Skeletal muscle tissue (tissue), 3 donors: ENCODE measurements at regions not wholly inside any gene's neighbourhood (a gene's known extent, or its start where the extent isn't known, plus 50 kb on each side); places are given as distances from the start of the nearest gene placed in this dataset.
A peak's percentile ranks its signal among the peaks of the same experiment; 100 is the strongest.
"Not testable (repeated sequence)": the region's sequence is repeated elsewhere in the genome, so short reads cannot be mapped to it uniquely, and the experiment has no call there.

Experiments
- H3K27ac ChIP-seq: one replicate; pipeline ENCODE4 v1.7.0; 2013; ENCODE audit warnings: mild to moderate bottlenecking, low read depth, low read length, inconsistent platforms
- H3K27me3 ChIP-seq, 3 donors: one replicate each; pipeline ENCODE4 v1.7.0; 2013; ENCODE audit warnings: low read length in 3 of 3; ENCODE audit not compliant: control insufficient read depth in 3 of 3, insufficient read depth in 3 of 3
- H3K36me3 ChIP-seq, 3 donors: one replicate each; pipeline ENCODE4 v1.7.0; 2013; ENCODE audit warnings: low read length in 3 of 3; ENCODE audit not compliant: control insufficient read depth in 3 of 3, insufficient read depth in 3 of 3
- H3K4me1 ChIP-seq, 3 donors: one replicate each; pipeline ENCODE4 v1.7.0; 2013; ENCODE audit warnings: low read length in 3 of 3, mild to moderate bottlenecking in 3 of 3; ENCODE audit not compliant: control insufficient read depth in 3 of 3, insufficient read depth in 3 of 3
- H3K4me3 ChIP-seq, 3 donors: one replicate each; pipeline ENCODE4 v1.7.0; 2013; ENCODE audit warnings: low read length in 3 of 3
- H3K9ac ChIP-seq, 3 donors: one replicate each; pipeline ENCODE4 v1.7.0; 2013; ENCODE audit warnings: low read length in 3 of 3, mild to moderate bottlenecking in 3 of 3, moderate library complexity in 2 of 3, low read depth in 1 of 3
- H3K9me3 ChIP-seq, 3 donors: one replicate each; pipeline ENCODE4 v1.7.0; 2013; ENCODE audit warnings: low read length in 3 of 3; ENCODE audit not compliant: control insufficient read depth in 3 of 3
- donor health status: Osteomylitis.

DNA sequence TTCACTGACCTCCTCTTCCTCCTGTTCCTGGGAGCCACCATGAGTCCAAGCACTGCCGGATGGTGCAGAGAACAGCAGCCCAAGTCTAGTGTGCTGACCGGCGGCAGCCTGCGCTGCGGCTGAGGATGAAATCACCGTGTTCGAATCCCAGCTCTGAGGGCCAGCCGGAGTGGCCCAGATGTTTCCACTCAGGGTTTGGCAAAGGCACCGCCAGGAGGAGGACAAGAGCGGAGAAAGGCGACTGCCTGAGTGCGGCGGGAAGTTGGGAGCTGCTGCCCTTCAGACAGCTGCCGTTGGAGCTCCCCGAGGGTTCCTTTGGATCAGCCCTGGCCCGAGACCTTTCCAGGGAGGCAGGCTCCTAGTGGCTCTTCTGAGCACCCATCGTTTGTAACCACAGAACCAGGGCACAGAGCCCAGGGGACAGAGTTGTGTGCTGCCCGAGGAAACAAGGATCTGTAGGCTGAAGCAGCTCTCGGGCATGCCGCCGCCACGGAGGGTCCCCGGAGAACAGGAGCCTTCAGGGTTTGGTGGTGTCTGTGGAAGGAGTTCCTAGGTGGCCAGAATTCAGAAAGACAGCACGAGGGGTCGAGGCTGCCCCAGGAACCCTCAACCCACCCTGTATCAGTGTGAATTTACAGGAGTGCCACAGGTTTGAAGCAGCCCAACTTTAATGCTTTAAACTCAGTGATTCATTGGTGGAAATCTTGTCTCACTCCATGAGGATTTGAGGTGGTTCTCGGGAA, 115.6 kb upstream of the COL5A1 start:
- Histone ChIP-seq H3K27me3 (peaks cover 19 to 34% (median 30%) of the 10 kb centered on the region in 3 donors), H3K4me3 (no peak overlapping the region), H3K9ac (peak overlapping the region in 1 of 3 donors; percentile 33), H3K36me3 (no peaks in the 10 kb centered on the region), H3K4me1 (no peaks in the 10 kb centered on the region), H3K27ac (peak overlapping the region; percentile 47), H3K9me3 (peaks cover 2 to 10% (median 6%) of the 10 kb centered on the region in 3 donors)

DNA sequence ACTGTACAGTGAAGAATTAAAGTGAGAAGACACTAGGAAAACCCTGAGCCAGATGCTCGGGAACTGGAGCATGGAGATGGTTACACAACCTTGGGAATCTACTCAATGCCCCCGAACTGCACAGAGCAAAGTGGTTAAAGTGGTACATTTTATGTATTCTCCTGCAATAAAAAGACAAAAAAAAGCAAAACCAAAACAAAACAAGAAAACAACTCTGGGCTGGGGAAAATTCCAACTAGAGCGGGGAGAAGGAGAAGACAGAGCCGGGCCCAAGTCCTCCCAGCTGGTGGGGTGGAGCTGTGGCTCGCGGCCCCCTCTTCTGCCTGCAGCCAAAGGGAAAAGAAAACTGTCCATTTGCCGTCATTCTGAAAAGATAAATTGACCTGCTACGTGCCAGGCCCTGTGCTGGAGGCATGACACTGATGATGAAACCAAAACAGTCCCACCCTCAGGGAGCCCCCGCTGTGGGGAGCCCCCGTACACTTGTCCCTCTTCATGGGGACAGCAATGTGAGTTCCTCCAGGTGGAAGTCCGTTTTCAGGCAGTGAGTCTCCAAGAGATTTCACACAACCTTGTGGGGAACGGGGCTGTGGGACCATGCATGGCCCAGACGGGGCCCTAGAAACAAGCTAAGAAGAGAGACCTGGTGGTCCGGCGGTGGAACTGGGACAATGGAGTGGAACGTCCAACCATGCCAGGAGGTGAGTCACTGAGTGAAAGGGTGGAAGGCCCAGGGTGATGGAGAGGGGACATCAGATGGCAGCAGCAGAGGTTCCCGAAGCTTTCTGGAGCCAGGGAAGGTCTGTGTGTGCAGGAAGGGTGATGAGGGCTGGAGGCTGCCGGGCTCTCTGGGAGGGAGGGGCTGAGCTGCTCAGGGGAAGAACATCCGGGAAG, 114.8 kb upstream of the COL5A1 start:
- no peak overlapping the region for H3K9ac ChIP-seq
- H3K4me3 ChIP-seq, result no peak overlapping the region
- H3K36me3 ChIP-seq, result no peaks in the 10 kb centered on the region
- peaks cover 18 to 32% (median 28%) of the 10 kb centered on the region in 3 donors for H3K27me3 ChIP-seq
- peaks cover 2 to 10% (median 6%) of the 10 kb centered on the region in 3 donors for H3K9me3 ChIP-seq
- H3K4me1 ChIP-seq, result no peaks in the 10 kb centered on the region
- H3K27ac ChIP-seq, result peak overlapping the region; percentile 47

DNA sequence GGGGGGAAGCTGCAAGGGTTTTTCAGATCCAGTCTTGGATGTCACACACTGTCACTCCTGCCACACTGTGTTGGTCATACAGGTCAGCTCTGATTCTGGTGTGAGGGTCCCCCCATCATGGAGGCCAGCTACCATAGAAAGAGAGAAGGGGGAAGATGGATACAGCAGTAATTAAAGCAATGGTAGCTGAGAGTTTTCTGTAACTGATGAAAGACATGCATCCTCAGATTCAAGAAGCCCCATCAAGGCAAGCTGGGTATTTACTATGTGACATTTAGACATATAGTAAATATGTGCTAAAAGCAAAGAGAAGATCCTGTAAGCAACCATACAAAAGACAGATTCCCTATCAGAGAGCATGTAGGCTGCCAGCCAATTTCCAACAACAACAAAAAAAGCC, 110.9 kb upstream of the COL5A1 start:
- no peaks in the 10 kb centered on the region for H3K4me1 ChIP-seq
- no peak overlapping the region for H3K9ac ChIP-seq
- no peak overlapping the region for H3K27ac ChIP-seq
- H3K4me3 ChIP-seq, result no peak overlapping the region
- H3K9me3 ChIP-seq, result peaks cover 2 to 10% (median 7%) of the 10 kb centered on the region in 3 donors
- peaks cover 28 to 35% (median 28%) of the 10 kb centered on the region in 3 donors for H3K27me3 ChIP-seq
- no peaks in the 10 kb centered on the region for H3K36me3 ChIP-seq

DNA sequence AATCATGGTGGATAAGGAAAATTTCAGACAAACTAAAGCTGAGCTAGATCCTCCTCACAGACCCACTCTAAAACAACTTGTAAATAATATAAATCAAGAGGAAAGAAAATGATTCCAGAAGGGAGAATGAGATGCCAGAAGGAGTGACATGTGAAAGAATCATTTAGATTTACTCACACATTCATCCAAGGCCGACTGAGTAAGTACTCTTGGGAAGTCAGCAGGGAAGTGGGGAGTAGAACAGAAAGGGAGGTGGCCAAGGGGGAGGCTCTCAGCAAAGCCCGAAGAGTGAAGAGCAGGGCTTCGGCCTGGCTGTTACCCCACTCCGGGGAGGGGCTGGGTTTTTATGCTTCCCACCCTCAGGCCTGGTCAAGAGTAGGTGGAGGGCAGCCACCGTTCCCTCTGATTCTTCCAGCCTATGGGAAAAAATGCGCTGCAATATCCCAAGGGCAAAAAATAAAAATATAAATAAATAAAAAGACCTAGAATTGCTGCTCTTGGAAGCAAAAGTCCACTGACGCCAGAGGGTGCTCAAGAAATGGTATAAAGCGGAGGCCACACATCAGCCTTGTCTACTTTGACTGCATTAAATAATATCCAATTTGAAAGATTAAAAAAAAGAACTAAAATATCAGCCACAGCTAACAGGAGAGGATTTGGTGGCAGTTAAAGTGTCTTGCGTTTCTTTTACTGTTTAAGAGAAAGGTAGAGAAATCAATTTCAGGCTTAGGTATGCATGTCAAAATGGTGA, 110.2 kb upstream of the COL5A1 start:
- peaks cover 2 to 10% (median 7%) of the 10 kb centered on the region in 3 donors for H3K9me3 ChIP-seq
- H3K4me1 ChIP-seq, result no peaks in the 10 kb centered on the region
- H3K4me3 ChIP-seq, result no peak overlapping the region
- no peaks in the 10 kb centered on the region for H3K36me3 ChIP-seq
- no peak overlapping the region for H3K9ac ChIP-seq
- no peak overlapping the region for H3K27ac ChIP-seq
- H3K27me3 ChIP-seq, result peaks cover 25 to 32% (median 26%) of the 10 kb centered on the region in 3 donors

DNA sequence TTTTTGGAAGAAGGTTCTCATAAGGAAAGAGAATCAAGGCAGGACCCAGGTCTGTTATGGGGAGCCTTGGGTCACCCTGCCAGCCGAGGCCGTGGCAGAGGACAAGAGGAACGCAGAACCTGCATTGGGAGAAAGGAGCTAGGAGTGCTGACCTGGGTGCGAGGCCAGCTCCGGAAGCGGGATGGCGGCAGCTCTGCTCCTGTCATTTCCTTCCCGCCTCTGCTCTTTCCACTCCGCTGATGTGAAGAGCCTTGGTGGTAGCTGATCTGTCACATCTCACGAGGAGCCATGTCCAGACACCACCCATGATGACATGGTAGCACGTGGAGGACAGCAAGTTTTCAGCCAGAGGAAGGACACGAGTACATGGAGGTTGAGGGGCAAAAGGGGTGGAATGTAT, 109.5 kb upstream of the COL5A1 start:
- peaks cover 19 to 32% (median 26%) of the 10 kb centered on the region in 3 donors for H3K27me3 ChIP-seq
- H3K9ac ChIP-seq, result no peak overlapping the region
- H3K27ac ChIP-seq, result no peak overlapping the region
- peaks cover 2 to 10% (median 7%) of the 10 kb centered on the region in 3 donors for H3K9me3 ChIP-seq
- H3K4me1 ChIP-seq, result no peaks in the 10 kb centered on the region
- no peak overlapping the region for H3K4me3 ChIP-seq
- H3K36me3 ChIP-seq, result no peaks in the 10 kb centered on the region

DNA sequence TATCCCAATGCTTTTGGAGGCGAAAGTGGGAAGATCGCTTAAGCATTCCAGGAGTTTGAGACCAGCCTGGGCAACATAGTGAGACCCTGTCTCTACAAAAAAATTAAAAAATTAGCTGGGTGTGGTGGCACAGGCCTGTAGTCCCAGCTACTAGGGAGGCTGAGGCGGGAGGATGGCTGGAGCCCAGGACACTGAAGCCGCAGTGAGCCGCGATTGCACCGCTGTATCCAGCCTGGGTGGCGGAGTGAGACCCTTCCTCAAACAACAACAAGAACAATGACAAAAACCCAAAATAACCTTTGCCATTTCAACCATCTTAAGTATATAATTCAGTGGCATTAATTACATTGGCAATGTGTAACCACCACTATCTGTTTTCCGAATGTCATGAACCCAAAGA, 108.9 kb upstream of the COL5A1 start:
- peaks cover 19 to 35% (median 27%) of the 10 kb centered on the region in 3 donors for H3K27me3 ChIP-seq
- not testable (repeated sequence) for H3K4me3 ChIP-seq, H3K36me3 ChIP-seq

DNA sequence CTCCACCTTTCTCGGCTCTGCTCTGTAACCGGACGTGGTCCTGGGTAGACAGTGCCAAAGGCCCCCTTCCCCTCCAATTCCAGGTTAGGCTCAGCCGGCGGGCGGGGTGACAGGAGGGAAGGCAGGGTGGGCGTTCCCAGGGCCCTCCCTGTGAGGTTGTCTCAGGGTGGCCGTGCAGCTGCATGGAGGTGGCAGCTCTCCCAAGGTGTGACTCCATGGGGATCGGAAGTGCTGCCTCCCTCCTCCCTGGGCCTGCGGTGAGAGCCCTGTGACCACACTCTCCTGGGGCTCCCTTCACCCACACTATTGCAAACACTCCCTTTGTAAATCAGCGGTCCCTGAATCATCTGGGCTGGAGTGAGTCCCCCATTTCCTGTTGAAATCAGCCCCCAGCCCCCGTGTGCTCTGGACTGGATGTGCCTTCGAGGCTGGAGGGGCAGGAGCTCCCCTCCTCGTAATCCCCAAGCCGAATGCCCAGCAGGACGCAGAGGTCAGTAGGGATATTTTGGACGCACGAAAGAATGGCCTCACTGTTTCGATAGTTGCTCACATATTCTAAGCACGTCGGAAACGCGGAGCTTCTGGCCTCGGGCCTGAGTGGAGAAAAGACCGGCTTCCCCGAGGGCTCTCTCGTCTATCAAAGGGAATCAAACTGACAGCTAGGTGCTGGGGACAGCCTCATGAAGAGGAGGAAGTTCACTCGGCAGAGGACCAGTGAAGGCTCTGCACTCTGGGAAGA, 107.6 kb upstream of the COL5A1 start:
- no peaks in the 10 kb centered on the region for H3K36me3 ChIP-seq
- H3K4me3 ChIP-seq, result no peak overlapping the region
- H3K27ac ChIP-seq, result no peak overlapping the region
- H3K9ac ChIP-seq, result no peak overlapping the region
- peaks cover 2 to 10% (median 7%) of the 10 kb centered on the region in 3 donors for H3K9me3 ChIP-seq
- H3K4me1 ChIP-seq, result peaks cover 0 to 6% (median 3%) of the 10 kb centered on the region in 3 donors
- peaks cover 19 to 44% (median 22%) of the 10 kb centered on the region in 3 donors for H3K27me3 ChIP-seq

More for the DNA sequence above, 108.9 kb upstream of the COL5A1 start:
- not testable (repeated sequence) for H3K9ac ChIP-seq, H3K27ac ChIP-seq, H3K4me1 ChIP-seq
- H3K9me3 ChIP-seq, result peaks cover 2 to 10% (median 7%) of the 10 kb centered on the region in 3 donors

DNA sequence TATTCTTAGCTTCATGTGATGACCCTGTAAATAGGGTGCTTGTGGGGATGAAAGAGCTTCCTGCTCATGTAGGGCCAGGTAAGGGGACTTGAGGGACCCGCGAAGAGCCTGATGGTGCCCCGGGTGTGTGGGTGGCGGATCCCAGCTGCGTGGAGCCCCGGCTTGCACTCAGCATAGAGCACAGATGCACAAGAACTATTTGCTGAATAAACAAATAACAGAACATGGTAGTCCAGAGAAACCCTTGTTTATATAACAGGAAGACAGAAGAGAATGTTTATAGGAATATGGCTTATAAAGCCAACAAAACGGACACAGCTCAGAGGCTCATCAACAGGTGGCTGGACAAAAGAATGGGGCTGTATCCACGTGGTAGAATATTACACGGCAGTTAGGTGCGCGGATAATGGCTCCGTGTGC, 106.9 kb upstream of the COL5A1 start:
- no peaks in the 10 kb centered on the region for H3K36me3 ChIP-seq
- no peak overlapping the region for H3K27ac ChIP-seq
- H3K4me3 ChIP-seq, result no peak overlapping the region
- H3K27me3 ChIP-seq, result peaks cover 22 to 48% (median 28%) of the 10 kb centered on the region in 3 donors
- H3K9ac ChIP-seq, result no peak overlapping the region
- H3K4me1 ChIP-seq, result peaks cover 0 to 6% (median 3%) of the 10 kb centered on the region in 3 donors
- H3K9me3 ChIP-seq, result peaks cover 2 to 10% (median 7%) of the 10 kb centered on the region in 3 donors

DNA sequence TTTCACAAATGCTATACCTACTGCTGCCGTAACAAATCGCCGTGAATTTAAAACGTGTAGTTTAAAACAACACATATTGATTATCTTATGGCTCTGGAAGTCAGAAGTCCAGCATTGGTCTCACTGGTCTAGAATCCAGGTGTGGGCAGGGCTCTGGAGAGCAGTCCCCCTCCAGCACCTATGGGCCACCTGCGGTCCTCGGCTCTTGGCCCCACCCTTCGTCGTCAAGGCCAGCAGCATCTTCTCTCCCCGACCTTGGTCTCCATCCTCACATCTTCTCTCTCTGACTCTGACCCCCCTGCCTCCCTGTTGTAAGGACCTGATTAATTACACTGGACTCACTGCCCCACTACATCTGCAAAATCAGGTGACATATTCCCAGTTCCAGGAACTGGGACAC, 106.4 kb upstream of the COL5A1 start:
- Histone ChIP-seq H3K9ac (no peak overlapping the region), H3K4me1 (peaks cover 0 to 6% (median 3%) of the 10 kb centered on the region in 3 donors)

More for the DNA sequence above, 106.4 kb upstream of the COL5A1 start:
- Histone ChIP-seq H3K36me3 (no peaks in the 10 kb centered on the region), H3K4me3 (no peak overlapping the region), H3K27ac (no peak overlapping the region), H3K9me3 (peaks cover 2 to 7% (median 7%) of the 10 kb centered on the region in 3 donors), H3K27me3 (peaks cover 25 to 53% (median 33%) of the 10 kb centered on the region in 3 donors)
